ENCODE measurements at regions not wholly inside any gene's neighbourhood (a gene's known extent, or its start where the extent isn't known, plus 50 kb on each side); places are given as distances from the start of the nearest gene placed in this dataset.

DNA sequence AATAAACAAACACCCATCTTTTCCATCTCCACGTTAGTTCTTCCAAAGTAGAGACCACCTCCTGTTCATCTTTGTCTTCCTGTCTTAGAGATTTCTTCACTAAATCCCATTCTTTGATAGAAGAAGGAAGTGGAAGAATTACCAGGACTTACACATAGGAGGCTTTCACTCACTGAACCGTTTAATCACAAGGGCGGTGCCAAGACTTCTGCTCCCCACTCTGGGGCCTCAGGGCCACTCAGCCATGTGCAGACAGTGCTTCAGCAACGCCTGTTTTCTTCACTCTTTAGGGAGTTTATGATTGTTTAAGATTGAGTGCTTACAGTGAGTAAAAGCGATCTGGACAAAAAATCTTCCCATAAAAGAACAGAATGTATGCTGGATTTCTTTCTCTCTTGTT, 63.9 kb upstream of the SORCS3 start:
- no peak for DNase-seq

- DNase-seq = no peak
Measured at GRCh38 chr10:104577861-104578521, 63.1 kb upstream of the SORCS3 start.

- DNase-seq = no peak
Measured at GRCh38 chr10:104578671-104579070, 62.4 kb upstream of the SORCS3 start.

- DNase-seq = no peak
Measured at GRCh38 chr10:104579136-104579535, 62.0 kb upstream of the SORCS3 start.

- DNase-seq = no peak
Measured at GRCh38 chr10:104580321-104580720, 60.8 kb upstream of the SORCS3 start.

GRCh38 chr10:104580774-104581675, 60.1 kb upstream of the SORCS3 start:
- DNase-seq = peak in 1 of 2 experiments; percentile 3

GRCh38 chr10:104581884-104582601, 59.0 kb upstream of the SORCS3 start:
- DNase-seq = no peak

DNA sequence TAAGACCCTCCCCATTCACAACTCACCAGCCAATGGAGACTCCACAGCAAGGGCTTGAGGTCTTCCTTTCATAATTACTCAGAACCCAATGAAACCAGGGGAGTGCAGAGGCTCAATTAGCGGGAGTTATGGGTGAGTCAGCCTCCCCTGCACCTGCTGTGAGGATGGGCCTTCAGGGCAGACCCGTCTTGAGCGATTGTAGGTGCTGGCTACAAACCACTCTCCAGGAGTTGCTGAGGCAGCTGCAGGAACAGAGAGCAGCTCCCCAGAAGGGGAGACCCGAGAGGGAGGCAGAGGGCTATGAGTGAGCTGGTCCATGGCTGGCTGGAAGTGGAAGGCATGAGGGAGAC, 58.5 kb upstream of the SORCS3 start:
- no peak for DNase-seq

DNA sequence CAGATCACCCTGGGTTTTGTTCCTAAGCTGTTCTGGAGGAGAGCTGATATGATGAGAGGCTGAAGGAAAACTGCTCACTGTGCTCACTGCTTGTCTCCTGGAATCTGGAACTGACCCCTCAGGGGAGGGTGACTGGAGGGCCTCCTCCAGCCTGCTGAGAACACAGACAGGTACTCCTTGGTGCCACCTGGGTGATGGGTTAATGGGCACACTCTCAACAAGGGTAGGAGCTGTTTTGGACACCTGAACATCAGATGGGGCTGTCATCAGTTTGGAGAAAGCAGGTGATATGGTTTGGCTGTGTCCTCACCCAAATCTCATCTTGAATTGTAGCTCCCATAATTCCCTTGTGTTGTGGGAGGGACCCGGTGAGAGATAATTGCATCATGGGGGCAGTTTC, 58.1 kb upstream of the SORCS3 start:
- no peak for DNase-seq

DNA sequence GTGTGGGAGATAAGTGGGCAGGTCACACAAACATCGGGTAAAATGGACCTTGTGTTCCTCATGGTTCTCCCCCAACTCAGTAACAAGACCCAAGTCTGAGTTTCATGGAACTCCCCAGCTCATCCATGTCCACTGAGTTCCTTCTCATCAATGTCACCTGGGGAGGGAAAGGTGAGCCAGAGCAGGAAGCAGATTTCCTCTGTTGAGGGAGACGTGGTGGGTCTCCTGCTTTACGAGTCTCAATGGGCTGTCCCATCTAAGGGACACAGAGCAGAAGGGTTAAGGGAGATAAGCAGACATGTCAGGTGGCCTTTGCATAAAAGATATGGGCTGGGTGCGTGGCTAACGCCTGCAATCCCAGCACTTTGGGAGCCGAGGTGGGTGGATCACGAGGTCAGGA, 56.5 kb upstream of the SORCS3 start:
- DNase-seq = no peak

GRCh38 chr10:104587751-104588150, 53.3 kb upstream of the SORCS3 start:
- DNase-seq = no peak

- DNase-seq = no peak
Measured at GRCh38 chr10:104589431-104589830, 51.7 kb upstream of the SORCS3 start.

DNA sequence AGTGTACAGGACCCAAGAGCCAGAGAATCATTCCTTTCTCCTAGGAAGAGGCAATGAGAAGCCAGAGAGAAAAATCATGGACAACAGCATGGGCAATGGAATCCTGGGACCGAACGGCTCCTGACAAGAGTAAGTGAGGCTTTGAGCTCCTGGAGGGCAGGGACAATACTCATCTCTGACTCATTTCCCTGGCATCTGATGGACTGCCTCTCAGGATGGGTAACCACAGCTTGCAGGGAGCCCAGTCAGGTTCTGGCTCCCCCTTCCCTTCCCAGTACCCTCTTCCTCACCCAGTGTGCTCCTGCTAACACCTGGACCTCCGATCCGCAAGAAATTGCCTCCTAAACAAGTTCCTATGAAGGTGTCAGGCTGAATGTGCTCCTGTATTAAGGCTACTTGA, 51.2 kb upstream of the SORCS3 start:
- DNase-seq = no peak
